ENCODE measurements at regions not wholly inside any gene's neighbourhood (a gene's known extent, or its start where the extent isn't known, plus 50 kb on each side); places are given as distances from the start of the nearest gene placed in this dataset.

- no peak for TF ChIP-seq POLR2A (IDR thresholded peaks at IDR 0.05)
- TF ChIP-seq CTCF (IDR thresholded peaks at IDR 0.05): no peak
Measured at GRCh38 chr3:31364188-31364587, 168.5 kb upstream of the STT3B start.
